RCC 7860 (cell line): ENCODE measurements at regions not wholly inside any gene's neighbourhood (a gene's known extent, or its start where the extent isn't known, plus 50 kb on each side); places are given as distances from the start of the nearest gene placed in this dataset.

Experiments used
- DNase-seq: peaks from one replicate; pipeline ENCODE4 v3.0.0-alpha.2; 2015; ENCODE audit warnings: low spot score
- FAIRE-seq: peaks from 2 replicates; lab custom pipeline; 2012; peaks lifted over from hg19 to GRCh38; lab: Jason Lieb, UNC

- DNase-seq: no peak
- no peak for FAIRE-seq
Observed at GRCh38 chr6:98653179-98653578, 181.2 kb upstream of the POU3F2 start.

GRCh38 chr6:98657764-98658163 is 176.6 kb upstream of the POU3F2 start:
- FAIRE-seq (no peak), DNase-seq (no peak)

- no peak for DNase-seq
- no peak for FAIRE-seq
Observed at GRCh38 chr6:98669371-98669770, 165.0 kb upstream of the POU3F2 start.

- FAIRE-seq (no peak), DNase-seq (no peak)
Observed at GRCh38 chr6:98670045-98670746, 164.2 kb upstream of the POU3F2 start.

GRCh38 chr6:98672681-98673475 is 161.5 kb upstream of the POU3F2 start:
- DNase-seq (no peak), FAIRE-seq (no peak)

GRCh38 chr6:98678481-98678880 is 155.9 kb upstream of the POU3F2 start:
- FAIRE-seq (no peak), DNase-seq (no peak)

GRCh38 chr6:98686008-98686601 is 148.3 kb upstream of the POU3F2 start:
- DNase-seq (no peak), FAIRE-seq (no peak)

GRCh38 chr6:98687752-98688151 is 146.6 kb upstream of the POU3F2 start:
- FAIRE-seq (no peak), DNase-seq (no peak)

- no peak for DNase-seq
- FAIRE-seq: no peak
Observed at GRCh38 chr6:98695091-98695801, 139.1 kb upstream of the POU3F2 start.

- DNase-seq (no peak), FAIRE-seq (no peak)
Observed at GRCh38 chr6:98711380-98711779, 123.0 kb upstream of the POU3F2 start.

GRCh38 chr6:98716341-98716740 is 118.0 kb upstream of the POU3F2 start:
- FAIRE-seq (no peak), DNase-seq (no peak)

GRCh38 chr6:98717322-98717877 is 117.0 kb upstream of the POU3F2 start:
- FAIRE-seq: no peak

GRCh38 chr6:98717988-98718387 is 116.4 kb upstream of the POU3F2 start:
- FAIRE-seq (no peak), DNase-seq (no peak)

More at GRCh38 chr6:98717322-98717877, 117.0 kb upstream of the POU3F2 start:
- DNase-seq: no peak

GRCh38 chr6:98724537-98724936 is 109.8 kb upstream of the POU3F2 start:
- FAIRE-seq: no peak
- no peak for DNase-seq

GRCh38 chr6:98747273-98747672 is 87.1 kb upstream of the POU3F2 start:
- no peak for DNase-seq

GRCh38 chr6:98747960-98748359 is 86.4 kb upstream of the POU3F2 start:
- DNase-seq: no peak
- FAIRE-seq: no peak

More at GRCh38 chr6:98747273-98747672, 87.1 kb upstream of the POU3F2 start:
- no peak for FAIRE-seq

GRCh38 chr6:98759459-98759858 is 74.9 kb upstream of the POU3F2 start:
- no peak for FAIRE-seq

GRCh38 chr6:98764373-98764911 is 69.9 kb upstream of the POU3F2 start:
- DNase-seq (no peak), FAIRE-seq (no peak)

More at GRCh38 chr6:98759459-98759858, 74.9 kb upstream of the POU3F2 start:
- no peak for DNase-seq

- FAIRE-seq: no peak
Observed at GRCh38 chr6:98769546-98769945, 64.8 kb upstream of the POU3F2 start.

GRCh38 chr6:98775205-98775604 is 59.2 kb upstream of the POU3F2 start:
- DNase-seq: no peak
- no peak for FAIRE-seq

More at GRCh38 chr6:98769546-98769945, 64.8 kb upstream of the POU3F2 start:
- DNase-seq: no peak
